ENCODE measurements at regions not wholly inside any gene's neighbourhood (a gene's known extent, or its start where the extent isn't known, plus 50 kb on each side); places are given as distances from the start of the nearest gene placed in this dataset.
"Not testable (repeated sequence)": the region's sequence is repeated elsewhere in the genome, so short reads cannot be mapped to it uniquely, and the experiment has no call there.

GRCh38 chr1:38183096-38183495, 136.5 kb upstream of the POU3F1 start:
- no peak overlapping the region for H2AK5ac ChIP-seq (ENCODE audit: insufficient read length, low read length)
- peaks cover 18% of the 10 kb centered on the region for H3K27me3 Mint-ChIP-seq (ENCODE audit: low read depth)
- H3K9me3 Mint-ChIP-seq = peaks cover 3 to 16% of the 10 kb centered on the region in 2 experiments; a peak in 4 of 5 replicates
- no peak overlapping the region for H2BK15ac ChIP-seq (ENCODE audit: low read depth, low read length)
- no CpG with 5 or more reads among the region's 7 CpGs for WGBS (ENCODE audit: extremely low coverage, insufficient read length, low lambda C conversion rate)
- H3K79me1 ChIP-seq (ENCODE audit: insufficient read depth, low read depth, low read length, poor library complexity, severe bottlenecking) = no peaks in the 10 kb centered on the region
- H2BK12ac ChIP-seq (ENCODE audit: insufficient read length, low read depth, low read length) = no peak overlapping the region
- no peak overlapping the region for H3K23ac ChIP-seq (ENCODE audit: insufficient read length, low read depth, low read length)
- peaks cover 14 to 15% of the 10 kb centered on the region in 2 experiments for H3K4me1 Mint-ChIP-seq
- H2BK20ac ChIP-seq (ENCODE audit: low read depth, low read length, poor library complexity, severe bottlenecking) = no peak overlapping the region
- H3K18ac ChIP-seq (ENCODE audit: insufficient read length, low read depth, low read length) = no peak overlapping the region
- no peak overlapping the region for H3K4ac ChIP-seq (ENCODE audit: low read depth, low read length)
- no peaks in the 10 kb centered on the region for H3K79me2 ChIP-seq (ENCODE audit: insufficient read depth, low read length)
- H4K91ac ChIP-seq (ENCODE audit: insufficient read length, low read depth, low read length) = no peak overlapping the region
- no peak overlapping the region for H3K27ac ChIP-seq (ENCODE audit: insufficient read length, low read depth, low read length)
- no peak overlapping the region for H4K8ac ChIP-seq (replicated peaks; ENCODE audit: insufficient read length, low read depth, low read length)
- H3K14ac ChIP-seq (ENCODE audit: insufficient read depth, low read length) = no peak overlapping the region
- TF ChIP-seq CTCF (conservative IDR thresholded peaks at IDR 0.05) = no peak
- H2BK120ac ChIP-seq (ENCODE audit: low read depth, low read length, poor library complexity, severe bottlenecking) = no peak overlapping the region
- no peak overlapping the region for H2BK5ac ChIP-seq (ENCODE audit: insufficient read length, low read length)
- peak; percentile 79 for DNase-seq
- no peak overlapping the region for H3K4me2 ChIP-seq (ENCODE audit: insufficient read depth, insufficient read length, low read length)
- H3K27me3 ChIP-seq (ENCODE audit: insufficient read depth, low read length) = no peaks in the 10 kb centered on the region
- no peaks in the 10 kb centered on the region for H4K20me1 ChIP-seq (ENCODE audit: control insufficient read depth, insufficient read depth, insufficient read length)
- H3K4me1 ChIP-seq (ENCODE audit: insufficient read depth, low read length) = peaks cover 5% of the 10 kb centered on the region; the same call in 1 of the 2 replicates
- no peak overlapping the region for H3K56ac ChIP-seq (ENCODE audit: insufficient read length, low read depth, low read length)
- H3T11ph ChIP-seq (ENCODE audit: low read length) = no peak overlapping the region
- H4K5ac ChIP-seq (ENCODE audit: insufficient read length, low read depth, low read length) = no peak overlapping the region
- no peak overlapping the region for H3K9ac ChIP-seq (ENCODE audit: extremely low read depth, insufficient read length, low read length)
- H3K27ac Mint-ChIP-seq = peak overlapping the region; percentile 6 to 93 (median 93); a peak in 6 of 7 replicates
- no peaks in the 10 kb centered on the region for H3K23me2 ChIP-seq (ENCODE audit: insufficient read length, low read depth, low read length, poor library complexity, severe bottlenecking)
- H3K9me3 ChIP-seq (ENCODE audit: control insufficient read depth, low read depth, low read length) = no peaks in the 10 kb centered on the region
- H3K36me3 Mint-ChIP-seq (ENCODE audit: insufficient read depth in 1 of 3, low read depth in 3 of 3) = peaks cover 0 to 18% (median 15%) of the 10 kb centered on the region in 3 experiments; a peak in 6 of 7 replicates
- 0 out of 5 replicates have a peak overlapping the region, but pooled peaks of 1 of the 2 experiments have one; percentile 7 for H3K4me3 Mint-ChIP-seq
- no peak overlapping the region for H2AFZ ChIP-seq (ENCODE audit: low read length)

GRCh38 chr1:38180388-38180787, 133.8 kb upstream of the POU3F1 start:
- H2BK15ac ChIP-seq (ENCODE audit: low read depth, low read length); H3T11ph ChIP-seq (ENCODE audit: low read length); H3K9me3 ChIP-seq (ENCODE audit: control insufficient read depth, low read depth, low read length); H2BK12ac ChIP-seq (ENCODE audit: insufficient read length, low read depth, low read length); DNase-seq; H3K79me1 ChIP-seq (ENCODE audit: insufficient read depth, low read depth, low read length, poor library complexity, severe bottlenecking); H3K4me1 ChIP-seq (ENCODE audit: insufficient read depth, low read length); H3K79me2 ChIP-seq (ENCODE audit: insufficient read depth, low read length); H3K18ac ChIP-seq (ENCODE audit: insufficient read length, low read depth, low read length); H3K27me3 ChIP-seq (ENCODE audit: insufficient read depth, low read length); H4K91ac ChIP-seq (ENCODE audit: insufficient read length, low read depth, low read length); H2AFZ ChIP-seq (ENCODE audit: low read length); H2BK5ac ChIP-seq (ENCODE audit: insufficient read length, low read length); H3K27ac ChIP-seq (ENCODE audit: insufficient read length, low read depth, low read length); H4K5ac ChIP-seq (ENCODE audit: insufficient read length, low read depth, low read length); H3K4me2 ChIP-seq (ENCODE audit: insufficient read depth, insufficient read length, low read length); H2BK120ac ChIP-seq (ENCODE audit: low read depth, low read length, poor library complexity, severe bottlenecking); H3K4ac ChIP-seq (ENCODE audit: low read depth, low read length); H2AK5ac ChIP-seq (ENCODE audit: insufficient read length, low read length); H3K23ac ChIP-seq (ENCODE audit: insufficient read length, low read depth, low read length); H3K9ac ChIP-seq (ENCODE audit: extremely low read depth, insufficient read length, low read length); H4K8ac ChIP-seq (replicated peaks; ENCODE audit: insufficient read length, low read depth, low read length); H3K56ac ChIP-seq (ENCODE audit: insufficient read length, low read depth, low read length); H4K20me1 ChIP-seq (ENCODE audit: control insufficient read depth, insufficient read depth, insufficient read length); H3K14ac ChIP-seq (ENCODE audit: insufficient read depth, low read length); H3K23me2 ChIP-seq (ENCODE audit: insufficient read length, low read depth, low read length, poor library complexity, severe bottlenecking); H3K27ac Mint-ChIP-seq; H3K4me3 Mint-ChIP-seq; H2BK20ac ChIP-seq (ENCODE audit: low read depth, low read length, poor library complexity, severe bottlenecking): not testable (repeated sequence)
- Mint-ChIP-seq H3K4me1 (peaks cover 13 to 14% of the 10 kb centered on the region in 2 experiments), H3K9me3 (peaks cover 3 to 16% of the 10 kb centered on the region in 2 experiments; a peak in 4 of 5 replicates), H3K27me3 (ENCODE audit: low read depth) (peaks cover 13% of the 10 kb centered on the region), H3K36me3 (ENCODE audit: insufficient read depth in 1 of 3, low read depth in 3 of 3) (peaks cover 0 to 18% (median 15%) of the 10 kb centered on the region in 3 experiments; a peak in 5 of 7 replicates)
- no CpG with 5 or more reads among the region's 1 CpG for WGBS (ENCODE audit: extremely low coverage, insufficient read length, low lambda C conversion rate)

Data from H9 (cell line).